Peyer's patch (tissue), 4 donors: ENCODE measurements at regions not wholly inside any gene's neighbourhood (a gene's known extent, or its start where the extent isn't known, plus 50 kb on each side); places are given as distances from the start of the nearest gene placed in this dataset.
"Not testable (repeated sequence)": the region's sequence is repeated elsewhere in the genome, so short reads cannot be mapped to it uniquely, and the experiment has no call there.

Source experiments
- DNase-seq, 3 donors: peaks; one replicate each; pipeline ENCODE4 v3.0.0-alpha.2; 2017 to 2019
- H3K27ac ChIP-seq, 4 donors: fragments of 200-600 bp; sonication (generic); one replicate each; pipeline ENCODE4 v1.5.1; 2016 to 2019
- H3K27me3 ChIP-seq, 2 donors: fragments of 200-600 bp; sonication (generic); one replicate each; pipeline ENCODE4 v1.5.1; 2019
- H3K36me3 ChIP-seq, 3 donors: fragments of 200-600 bp; sonication (generic); one replicate each; pipeline ENCODE4 v1.5.1; 2016 to 2019
- H3K4me1 ChIP-seq, 4 donors: fragments of 200-600 bp; sonication (generic); one replicate each; pipeline ENCODE4 v1.5.1; 2016 to 2019
- H3K4me3 ChIP-seq, 4 donors: fragments of 200-600 bp; sonication (generic); 1 replicate in 3 of 4; 2 replicates in 1 of 4; pipeline ENCODE4 v1.5.1; 2016 to 2019; ENCODE audit warnings: mild to moderate bottlenecking in 1 of 4
- H3K9me3 ChIP-seq, 4 donors: fragments of 200-600 bp; sonication (generic); one replicate each; pipeline ENCODE4 v1.5.1; 2016 to 2019; ENCODE audit warnings: mild to moderate bottlenecking in 1 of 4
- POLR2A ChIP-seq, 2 donors: fragments of 450-650 bp; IDR thresholded peaks; one replicate each; pipeline ENCODE4 v1.5.1; 2017; ENCODE audit warnings: antibody characterized with exemption in 2 of 2, mild to moderate bottlenecking in 2 of 2, moderate library complexity in 2 of 2
- TF ChIP-seq, protein P1 (sequence below), 6 experiments: fragments of 450-650 bp in 4 of 6; fragments of 200-600 bp in 2 of 6; sonication (generic) in 1 of 6; IDR thresholded peaks; one replicate each; pipeline ENCODE4 v1.5.1; 2017 to 2019; ENCODE audit warnings: antibody characterized with exemption in 6 of 6, mild to moderate bottlenecking in 3 of 6, moderate library complexity in 1 of 6

DNA sequence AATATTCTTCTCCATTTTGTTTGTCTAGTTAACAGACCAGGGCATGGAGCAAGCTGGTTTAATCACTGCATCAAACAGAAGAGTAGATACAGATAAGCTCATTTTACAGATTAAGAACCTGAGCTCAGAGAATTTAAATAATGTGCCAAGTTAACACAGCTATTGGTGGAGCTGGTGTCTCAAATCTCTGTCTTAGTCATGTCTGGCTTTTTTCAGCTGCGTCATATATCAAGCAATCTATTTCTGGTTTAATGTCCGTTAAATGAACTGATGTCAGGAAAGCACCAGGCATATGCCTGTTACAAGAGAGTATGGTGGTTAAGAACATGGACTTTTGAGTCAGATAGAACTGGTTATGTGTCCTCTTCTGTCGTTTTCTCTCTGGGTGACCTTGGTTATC, 79.8 kb upstream of the ADGRA3 start:
- Histone ChIP-seq H3K4me1 (no peaks in the 10 kb centered on the region), H3K9me3 (no peaks in the 10 kb centered on the region), H3K36me3 (no peaks in the 10 kb centered on the region), H3K27ac (no peak overlapping the region), H3K4me3 (no peak overlapping the region), H3K27me3 (no peaks in the 10 kb centered on the region)
- TF ChIP-seq, protein P1, sequence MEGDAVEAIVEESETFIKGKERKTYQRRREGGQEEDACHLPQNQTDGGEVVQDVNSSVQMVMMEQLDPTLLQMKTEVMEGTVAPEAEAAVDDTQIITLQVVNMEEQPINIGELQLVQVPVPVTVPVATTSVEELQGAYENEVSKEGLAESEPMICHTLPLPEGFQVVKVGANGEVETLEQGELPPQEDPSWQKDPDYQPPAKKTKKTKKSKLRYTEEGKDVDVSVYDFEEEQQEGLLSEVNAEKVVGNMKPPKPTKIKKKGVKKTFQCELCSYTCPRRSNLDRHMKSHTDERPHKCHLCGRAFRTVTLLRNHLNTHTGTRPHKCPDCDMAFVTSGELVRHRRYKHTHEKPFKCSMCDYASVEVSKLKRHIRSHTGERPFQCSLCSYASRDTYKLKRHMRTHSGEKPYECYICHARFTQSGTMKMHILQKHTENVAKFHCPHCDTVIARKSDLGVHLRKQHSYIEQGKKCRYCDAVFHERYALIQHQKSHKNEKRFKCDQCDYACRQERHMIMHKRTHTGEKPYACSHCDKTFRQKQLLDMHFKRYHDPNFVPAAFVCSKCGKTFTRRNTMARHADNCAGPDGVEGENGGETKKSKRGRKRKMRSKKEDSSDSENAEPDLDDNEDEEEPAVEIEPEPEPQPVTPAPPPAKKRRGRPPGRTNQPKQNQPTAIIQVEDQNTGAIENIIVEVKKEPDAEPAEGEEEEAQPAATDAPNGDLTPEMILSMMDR (IDR thresholded peaks at IDR 0.05), result no peak
- no peak for TF ChIP-seq POLR2A (IDR thresholded peaks at IDR 0.05)
- DNase-seq, result no peak

DNA sequence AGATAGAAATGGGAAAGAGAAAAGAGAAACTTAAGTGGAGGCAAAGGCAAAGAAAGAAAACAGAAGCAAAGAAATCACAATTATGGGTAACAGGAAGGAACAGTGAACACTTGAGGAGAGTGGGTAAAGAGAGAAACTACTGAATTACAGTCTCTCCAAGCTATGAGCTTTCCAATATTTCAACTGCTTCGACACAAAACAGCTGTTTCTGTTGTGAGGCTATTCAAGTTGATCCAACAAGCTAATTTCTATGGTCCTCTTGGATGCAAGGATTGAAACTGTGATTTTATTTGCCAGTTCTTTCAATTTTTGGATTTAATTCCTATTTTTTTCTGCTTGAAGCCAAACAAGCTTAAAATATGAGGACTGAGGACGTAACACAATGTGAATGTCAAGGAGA, 80.5 kb upstream of the ADGRA3 start:
- Histone ChIP-seq H3K36me3 (no peaks in the 10 kb centered on the region), H3K27ac (no peak overlapping the region), H3K4me1 (no peaks in the 10 kb centered on the region), H3K4me3 (no peak overlapping the region), H3K9me3 (no peaks in the 10 kb centered on the region), H3K27me3 (no peaks in the 10 kb centered on the region)
- no peak for DNase-seq
- TF ChIP-seq, protein P1 (IDR thresholded peaks at IDR 0.05), result no peak
- TF ChIP-seq POLR2A (IDR thresholded peaks at IDR 0.05), result no peak

DNA sequence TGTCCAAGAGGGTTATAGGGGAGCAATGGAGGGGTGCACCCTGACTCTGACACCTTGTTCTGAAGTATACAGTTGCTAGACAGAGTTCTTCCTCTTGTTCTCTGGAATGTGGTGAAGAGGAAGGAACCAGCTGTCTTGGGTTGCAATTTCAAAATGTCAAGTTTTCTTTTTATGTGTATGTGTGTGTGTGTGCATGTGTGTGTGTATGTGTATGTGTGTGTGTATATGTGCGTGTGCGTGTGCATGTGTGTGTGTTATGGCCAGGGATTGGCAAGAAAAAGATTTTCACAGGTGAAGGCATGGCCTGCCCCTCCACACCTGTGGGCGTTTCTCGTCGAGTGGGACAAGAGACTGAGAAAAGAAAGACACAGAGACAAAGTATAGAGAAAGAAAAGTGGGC, 81.6 kb upstream of the ADGRA3 start:
- no peak overlapping the region for H3K27ac ChIP-seq
- no peak for DNase-seq
- TF ChIP-seq, protein P1 (IDR thresholded peaks at IDR 0.05), result no peak
- TF ChIP-seq POLR2A (IDR thresholded peaks at IDR 0.05), result no peak
- no peaks in the 10 kb centered on the region for H3K4me1 ChIP-seq
- no peaks in the 10 kb centered on the region for H3K9me3 ChIP-seq
- no peaks in the 10 kb centered on the region for H3K27me3 ChIP-seq
- H3K36me3 ChIP-seq, result no peaks in the 10 kb centered on the region
- no peak overlapping the region for H3K4me3 ChIP-seq

DNA sequence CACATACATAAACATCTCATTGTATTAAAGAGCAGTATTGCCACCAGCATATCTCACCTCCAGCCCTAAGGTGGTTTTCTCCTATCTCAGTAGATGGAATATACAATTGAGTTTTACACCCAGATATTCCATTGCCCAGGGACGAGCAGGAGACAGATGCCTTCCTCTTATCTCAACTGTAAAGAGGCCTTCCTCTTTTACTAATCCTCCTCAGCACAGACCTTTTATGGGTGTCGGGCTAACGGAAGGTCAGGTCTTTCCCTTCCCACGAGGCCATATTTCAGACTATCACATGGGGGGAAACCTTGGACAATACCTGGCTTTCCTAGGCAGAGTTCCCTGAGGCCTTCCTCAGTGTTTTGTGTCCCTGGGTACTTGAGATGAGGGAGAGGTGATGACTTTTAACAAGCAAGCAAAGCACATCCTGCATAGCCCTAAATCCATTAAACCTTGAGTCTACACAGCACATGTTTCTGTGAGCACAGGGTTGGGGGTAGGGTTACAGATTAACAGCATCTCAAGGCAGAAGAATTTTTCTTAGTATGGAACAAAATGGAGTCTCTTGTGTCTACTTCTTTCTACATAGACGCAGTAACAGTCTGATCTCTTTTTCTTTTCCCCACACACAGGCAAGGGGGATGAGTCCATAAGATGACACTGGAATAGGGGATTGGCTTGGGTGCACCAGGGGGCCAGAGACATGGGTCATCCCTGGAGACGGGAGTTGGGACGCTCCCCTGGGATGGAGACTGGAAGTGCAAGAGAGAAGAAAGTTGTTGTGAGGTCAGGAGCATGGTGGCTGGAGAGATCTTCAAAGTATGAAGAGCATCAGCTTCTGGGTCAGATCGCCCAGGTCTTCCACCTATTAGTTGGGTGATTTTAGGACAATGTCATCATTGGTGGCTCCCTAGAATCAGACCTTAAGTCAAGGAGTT, 82.5 kb upstream of the ADGRA3 start:
- H3K36me3 ChIP-seq, H3K27ac ChIP-seq, H3K9me3 ChIP-seq, H3K27me3 ChIP-seq, H3K4me3 ChIP-seq, DNase-seq, H3K4me1 ChIP-seq: not testable (repeated sequence)

DNA sequence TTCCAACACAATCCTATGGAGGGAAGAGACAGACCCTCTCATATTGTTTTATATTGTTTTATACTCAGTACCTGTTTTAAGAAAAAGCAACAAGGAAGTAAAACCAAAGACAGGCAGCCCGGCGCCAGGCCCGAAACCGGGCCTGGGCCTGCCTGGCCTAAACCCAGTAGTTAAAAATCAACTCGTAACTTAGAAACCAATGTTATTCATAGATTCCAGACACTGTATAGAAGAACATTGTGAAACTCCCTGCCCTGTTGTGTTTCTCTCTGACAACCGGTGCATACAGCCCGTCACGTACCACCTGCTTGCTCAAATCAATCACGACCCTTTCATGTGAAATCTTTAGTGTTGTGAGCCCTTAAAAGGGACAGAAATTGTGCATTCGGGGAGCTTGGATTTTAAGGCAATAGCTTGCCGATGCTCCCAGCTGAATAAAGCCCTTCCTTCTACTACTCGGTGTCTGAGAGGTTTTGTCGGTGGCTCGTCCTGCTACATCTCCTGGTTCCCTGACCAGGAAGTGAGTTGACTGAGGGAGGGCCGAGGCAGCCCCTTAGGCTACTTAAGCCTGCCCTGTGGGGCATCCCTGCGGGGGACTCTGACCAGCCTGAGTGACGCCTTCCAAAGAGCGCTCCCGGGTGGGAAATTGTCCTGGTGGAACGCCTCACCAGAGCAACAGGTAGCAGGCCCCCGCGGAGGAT, 83.5 kb upstream of the ADGRA3 start:
- H3K36me3 ChIP-seq, H3K27ac ChIP-seq, H3K4me1 ChIP-seq, H3K9me3 ChIP-seq, DNase-seq, H3K4me3 ChIP-seq, H3K27me3 ChIP-seq: not testable (repeated sequence)

DNA sequence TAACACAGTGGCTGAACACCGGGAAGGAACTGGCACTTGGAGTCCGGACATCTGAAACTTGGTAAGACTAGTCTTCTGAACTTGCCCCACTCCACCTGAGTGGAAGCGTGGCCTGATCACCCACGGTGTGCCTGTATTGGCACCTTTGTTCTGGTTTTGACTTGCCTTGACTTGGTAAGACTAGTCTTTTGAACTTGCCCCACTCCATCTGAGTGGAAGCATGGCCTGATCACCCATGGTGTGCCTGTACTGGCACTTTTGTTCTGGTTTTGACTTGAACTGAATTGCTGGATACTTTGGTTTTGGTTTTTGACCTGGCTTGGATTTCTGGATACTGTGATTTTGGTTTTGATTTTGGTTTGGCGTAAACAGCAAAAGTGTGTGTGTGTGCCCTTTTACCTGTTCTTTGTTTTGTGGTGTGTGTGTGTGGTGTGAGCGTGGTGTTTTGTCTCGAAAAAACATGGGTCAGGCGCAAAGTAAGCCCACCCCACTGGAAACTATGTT, 84.1 kb upstream of the ADGRA3 start:
- not testable (repeated sequence) for H3K27ac ChIP-seq, H3K27me3 ChIP-seq, H3K4me1 ChIP-seq, H3K4me3 ChIP-seq, H3K9me3 ChIP-seq, DNase-seq, H3K36me3 ChIP-seq

DNA sequence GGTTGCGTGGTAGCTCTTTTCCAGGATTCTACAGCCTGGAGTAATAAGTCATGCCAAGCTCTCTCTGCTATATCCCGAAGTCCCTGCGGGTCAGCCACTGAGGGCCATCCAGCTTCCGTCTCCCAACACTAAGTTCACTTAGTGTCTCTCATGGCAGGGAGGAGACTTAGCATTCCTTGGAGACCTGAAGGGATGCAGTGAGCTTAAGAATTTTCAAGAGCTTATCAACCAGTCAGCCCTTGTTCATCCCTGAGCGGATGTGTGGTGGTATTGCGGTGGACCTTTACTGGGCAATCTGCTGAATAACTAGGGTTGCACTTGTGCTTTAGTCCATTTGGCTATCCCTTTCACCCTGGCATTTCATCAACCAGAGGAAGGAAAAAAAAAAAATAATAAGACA, 85.8 kb upstream of the ADGRA3 start:
- H3K27ac ChIP-seq, H3K4me1 ChIP-seq, H3K4me3 ChIP-seq, H3K9me3 ChIP-seq, H3K27me3 ChIP-seq, DNase-seq, H3K36me3 ChIP-seq: not testable (repeated sequence)
